ENCODE measurements at regions not wholly inside any gene's neighbourhood (a gene's known extent, or its start where the extent isn't known, plus 50 kb on each side); places are given as distances from the start of the nearest gene placed in this dataset.

DNA sequence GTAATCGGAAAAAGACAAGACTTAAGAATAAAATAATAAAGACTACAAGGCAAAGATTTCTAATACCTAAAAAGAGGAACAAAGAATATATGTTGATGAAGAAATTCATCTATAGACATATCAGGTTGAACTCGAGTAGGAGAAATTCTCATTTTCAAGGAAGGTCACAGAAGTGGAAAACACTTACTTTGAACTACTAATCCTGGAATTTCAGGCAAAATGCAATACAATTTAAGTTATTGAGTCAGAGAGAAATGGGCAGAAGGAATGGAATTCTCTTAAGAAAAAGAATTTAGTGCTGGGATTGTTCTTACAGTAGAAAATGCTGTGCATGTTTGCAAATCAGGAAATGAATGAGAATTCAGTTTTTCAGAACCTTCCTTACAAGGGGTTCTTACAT lies 135.9 kb upstream of the TGFBR2 start:
- TF ChIP-seq CTCF (IDR thresholded peaks at IDR 0.05) (no peak), POLR2A (IDR thresholded peaks at IDR 0.05) (no peak), POLR2AphosphoS5 (IDR thresholded peaks at IDR 0.05; ENCODE audit: insufficient read depth in 1 of 2, low read depth in 1 of 2) (no peak)
